AG04449 (cell line): ENCODE measurements at regions not wholly inside any gene's neighbourhood (a gene's known extent, or its start where the extent isn't known, plus 50 kb on each side); places are given as distances from the start of the nearest gene placed in this dataset.

Source experiments
- CTCF ChIA-PET: fragments of 350-600 bp; formaldehyde crosslinking; extraction: SDS; loops from one replicate; lab custom pipeline; 2021; ENCODE audit warnings: antibody characterized with exemption; lab: Yijun Ruan, JAX
- POLR2A ChIA-PET: fragments of 400-600, 350-600 bp; formaldehyde crosslinking; extraction: SDS; loops from one replicate; lab custom pipeline; 2020; ENCODE audit warnings: antibody characterized with exemption, inconsistent platforms; lab: Yijun Ruan, JAX
- DNase-seq: peaks from one replicate; pipeline ENCODE4 v3.0.0-alpha.2; 2010; ENCODE audit warnings: low read depth, low spot score
- H3K4me3 ChIP-seq: 2 replicates; pipeline ENCODE4 v1.5.1; 2011; ENCODE audit warnings: low read depth, mild to moderate bottlenecking, control low read depth, low read length
- CTCF ChIP-seq: IDR thresholded peaks from one replicate; pipeline ENCODE4 v1.5.1; 2011; ENCODE audit warnings: mild to moderate bottlenecking, moderate library complexity, low read length, control low read depth, inconsistent platforms; ENCODE audit not compliant: insufficient read depth; ENCODE audit errors: missing control alignments

GRCh38 chr10:16259726-16260125 lies 177.1 kb upstream of the PTER start:
- H3K4me3 ChIP-seq: no peak overlapping the region
- no peak for TF ChIP-seq CTCF
- ChIA-PET POLR2A (no interaction called here), CTCF (no interaction called here)
- no peak for DNase-seq

- no peak for TF ChIP-seq CTCF
- DNase-seq: no peak
- H3K4me3 ChIP-seq: no peak overlapping the region
- ChIA-PET CTCF (no interaction called here), POLR2A (no interaction called here)
Measured at GRCh38 chr10:16260388-16260787, 176.4 kb upstream of the PTER start.

DNA sequence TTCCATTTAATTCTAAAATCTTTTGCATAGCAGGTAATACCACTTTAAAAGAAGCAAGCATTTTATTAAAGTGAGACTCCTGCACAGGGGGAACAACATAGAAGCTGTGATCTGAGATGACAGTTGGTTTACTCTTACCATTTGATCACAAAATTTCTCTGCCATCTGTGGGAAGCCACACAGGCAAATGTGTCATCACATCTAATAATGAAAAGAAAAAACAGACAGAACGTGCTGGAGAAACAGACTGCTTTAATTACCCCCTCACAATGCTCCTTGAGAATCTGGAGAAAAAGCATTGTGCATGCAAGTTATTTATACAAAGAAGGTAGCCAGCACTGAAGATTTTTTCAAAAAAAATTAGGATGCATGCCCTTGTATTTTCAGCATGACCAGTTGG lies 165.2 kb upstream of the PTER start:
- DNase-seq: no peak
- ChIA-PET CTCF (no interaction called here), POLR2A (no interaction called here)
- TF ChIP-seq CTCF: no peak
- H3K4me3 ChIP-seq: no peak overlapping the region

- POLR2A ChIA-PET: no interaction called here
- no peak for DNase-seq
- CTCF ChIA-PET: no interaction called here
Measured at GRCh38 chr10:16274911-16275310, 161.9 kb upstream of the PTER start.

GRCh38 chr10:16280595-16280994 lies 156.2 kb upstream of the PTER start:
- ChIA-PET CTCF (no interaction called here), POLR2A (no interaction called here)
- TF ChIP-seq CTCF: no peak
- no peak for DNase-seq
- H3K4me3 ChIP-seq: no peak overlapping the region

More at GRCh38 chr10:16274911-16275310, 161.9 kb upstream of the PTER start:
- no peak for TF ChIP-seq CTCF
- H3K4me3 ChIP-seq: no peak overlapping the region

- CTCF ChIA-PET: no interaction called here
- no peak overlapping the region for H3K4me3 ChIP-seq
- POLR2A ChIA-PET: no interaction called here
- TF ChIP-seq CTCF: no peak
- no peak for DNase-seq
Measured at GRCh38 chr10:16292366-16292765, 144.4 kb upstream of the PTER start.

DNA sequence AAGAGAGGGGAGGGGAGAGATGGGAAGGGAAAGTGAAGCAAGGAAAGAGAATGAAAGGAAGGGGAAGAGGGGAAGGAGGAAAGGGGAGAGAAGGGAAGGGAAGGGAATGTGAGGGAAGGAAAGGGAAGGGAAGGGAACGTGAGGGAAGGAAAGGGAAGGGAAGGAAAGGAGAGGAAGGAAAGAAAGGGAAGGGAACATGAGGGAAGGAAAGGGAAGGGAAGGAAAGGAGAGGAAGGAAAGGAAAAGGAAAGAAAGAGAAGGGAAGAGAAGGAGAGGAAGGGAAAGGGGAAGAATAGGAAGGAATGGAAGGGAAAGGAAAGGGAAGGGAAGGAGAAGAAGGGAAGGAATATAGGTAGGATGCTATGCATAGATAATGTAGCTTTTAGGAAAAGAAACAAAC lies 139.7 kb upstream of the PTER start:
- CTCF ChIA-PET: no interaction called here
- POLR2A ChIA-PET: no interaction called here
- no peak for TF ChIP-seq CTCF
- H3K4me3 ChIP-seq: no peak overlapping the region
- DNase-seq: no peak
